ENCODE measurements at regions not wholly inside any gene's neighbourhood (a gene's known extent, or its start where the extent isn't known, plus 50 kb on each side); places are given as distances from the start of the nearest gene placed in this dataset.

GRCh38 chr2:216754336-216754735 lies 59.0 kb upstream of the IGFBP5 start:
- TF ChIP-seq POLR2AphosphoS5 (IDR thresholded peaks at IDR 0.05) (no peak), CTCF (IDR thresholded peaks at IDR 0.05 in 8 of 11, conservative IDR thresholded peaks at IDR 0.05 in 3 of 11) (no peak), POLR2A (IDR thresholded peaks at IDR 0.05) (no peak)

All from spleen (tissue), 7 donors.